ENCODE measurements at regions not wholly inside any gene's neighbourhood (a gene's known extent, or its start where the extent isn't known, plus 50 kb on each side); places are given as distances from the start of the nearest gene placed in this dataset.
A peak's percentile ranks its signal among the peaks of the same experiment; 100 is the strongest.

DNA sequence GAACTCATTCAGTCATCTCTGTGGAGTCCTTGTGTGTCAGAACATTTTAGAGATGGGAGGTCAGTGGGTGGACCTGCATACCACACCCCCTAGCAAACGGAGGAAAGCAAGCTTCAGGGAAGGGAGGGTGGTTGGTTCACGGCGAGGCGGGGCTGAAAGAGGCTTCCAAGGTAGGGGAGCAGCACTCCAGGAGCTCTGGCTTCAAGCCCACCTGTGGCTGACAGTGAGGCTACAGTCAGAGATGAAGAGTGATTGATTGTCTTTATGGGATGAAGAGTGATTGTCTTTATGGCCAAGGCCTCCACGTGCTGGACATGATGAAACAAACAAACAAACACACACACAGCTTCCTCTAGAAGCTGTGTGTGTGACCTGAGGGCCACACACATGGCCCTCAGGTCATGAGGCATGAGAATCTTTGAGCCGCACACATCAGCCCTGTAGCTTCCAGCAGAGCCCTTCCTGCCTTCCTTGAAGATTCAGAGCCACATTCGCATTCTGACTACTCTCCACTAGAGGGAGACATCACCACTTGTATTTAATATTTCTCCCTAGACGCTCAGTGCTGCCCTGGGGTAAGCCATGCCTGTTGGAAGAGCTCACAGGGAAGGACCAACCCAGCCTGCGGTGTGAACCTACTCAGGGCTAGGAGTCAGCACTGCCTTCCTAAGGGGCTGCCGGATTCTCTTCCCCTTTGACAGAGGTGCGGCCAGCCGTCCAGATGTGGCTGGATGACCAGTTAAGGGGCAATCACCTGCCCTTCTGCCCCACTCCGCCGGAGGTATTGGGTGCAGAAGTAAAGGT, 54.4 kb upstream of the KCNA1 start:
- DNase-seq, result no peak
- no peaks in the 10 kb centered on the region for H3K9me3 ChIP-seq (ENCODE audit: control insufficient read depth, low read length)

DNA sequence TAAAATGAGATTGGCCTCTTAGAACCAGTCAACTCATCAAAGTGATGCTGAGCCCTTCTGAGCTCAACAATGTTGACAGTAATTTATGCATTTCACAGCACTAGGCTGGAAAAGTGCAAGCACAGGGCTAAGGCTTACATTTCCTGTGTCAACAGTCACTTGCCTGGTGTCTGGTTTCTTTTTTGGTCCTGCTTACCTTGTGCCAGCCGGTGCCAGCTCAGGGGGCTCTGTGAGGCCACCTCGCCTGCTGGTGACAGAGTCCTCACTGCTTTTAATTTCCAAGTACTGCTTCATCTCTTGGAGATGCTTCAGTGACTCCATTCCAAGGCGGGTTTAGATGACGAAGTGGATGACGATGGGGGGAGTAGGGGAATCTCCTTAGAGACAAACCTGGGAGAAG, 53.1 kb upstream of the KCNA1 start:
- Histone ChIP-seq H3K9me3 (ENCODE audit: control insufficient read depth, low read length) (no peaks in the 10 kb centered on the region), H3K4me1 (ENCODE audit: control insufficient read depth in 1 of 2, insufficient read depth in 2 of 2, low read length in 2 of 2) (no peaks in the 10 kb centered on the region), H3K4me3 (ENCODE audit: low read length in 2 of 2) (no peak overlapping the region), H3K27me3 (ENCODE audit: control insufficient read depth in 1 of 2, insufficient read depth in 2 of 2, low read length in 1 of 2) (no peaks in the 10 kb centered on the region), H3K36me3 (ENCODE audit: control insufficient read depth in 1 of 2, insufficient read depth in 2 of 2, low read length in 1 of 2) (no peaks in the 10 kb centered on the region), H3K27ac (ENCODE audit: low read depth in 1 of 2, low read length in 2 of 2) (no peak overlapping the region)
- intact Hi-C loops (cut with DNase I), result loop anchor here in 1 of 2 donors (2.0 to 5.0 kb wide), 2 partner anchors 146 to 226 kb away; no protein-coding TSS in a partner anchor
- no peak for ATAC-seq (ENCODE audit: low FRiP score)
- 75 to 81% methylated on average over 5 of the region's 5 CpGs for WGBS, 2 donors
- no peak for DNase-seq

More for the DNA sequence above, 54.4 kb upstream of the KCNA1 start:
- intact Hi-C loops (cut with DNase I), result loop anchor here in 1 of 2 donors (5.0 kb wide), 1 partner anchor 227 kb away; no protein-coding TSS in a partner anchor
- WGBS, 2 donors, result 43 to 44% methylated on average over 14 of the region's 14 CpGs
- Histone ChIP-seq H3K27ac (ENCODE audit: low read depth in 1 of 2, low read length in 2 of 2) (no peak overlapping the region), H3K27me3 (ENCODE audit: control insufficient read depth in 1 of 2, insufficient read depth in 2 of 2, low read length in 1 of 2) (no peaks in the 10 kb centered on the region), H3K36me3 (ENCODE audit: control insufficient read depth in 1 of 2, insufficient read depth in 2 of 2, low read length in 1 of 2) (no peaks in the 10 kb centered on the region), H3K4me1 (ENCODE audit: control insufficient read depth in 1 of 2, insufficient read depth in 2 of 2, low read length in 2 of 2) (no peaks in the 10 kb centered on the region), H3K4me3 (ENCODE audit: low read length in 2 of 2) (no peak overlapping the region)
- peak; percentile 61 for ATAC-seq (ENCODE audit: low FRiP score)

DNA sequence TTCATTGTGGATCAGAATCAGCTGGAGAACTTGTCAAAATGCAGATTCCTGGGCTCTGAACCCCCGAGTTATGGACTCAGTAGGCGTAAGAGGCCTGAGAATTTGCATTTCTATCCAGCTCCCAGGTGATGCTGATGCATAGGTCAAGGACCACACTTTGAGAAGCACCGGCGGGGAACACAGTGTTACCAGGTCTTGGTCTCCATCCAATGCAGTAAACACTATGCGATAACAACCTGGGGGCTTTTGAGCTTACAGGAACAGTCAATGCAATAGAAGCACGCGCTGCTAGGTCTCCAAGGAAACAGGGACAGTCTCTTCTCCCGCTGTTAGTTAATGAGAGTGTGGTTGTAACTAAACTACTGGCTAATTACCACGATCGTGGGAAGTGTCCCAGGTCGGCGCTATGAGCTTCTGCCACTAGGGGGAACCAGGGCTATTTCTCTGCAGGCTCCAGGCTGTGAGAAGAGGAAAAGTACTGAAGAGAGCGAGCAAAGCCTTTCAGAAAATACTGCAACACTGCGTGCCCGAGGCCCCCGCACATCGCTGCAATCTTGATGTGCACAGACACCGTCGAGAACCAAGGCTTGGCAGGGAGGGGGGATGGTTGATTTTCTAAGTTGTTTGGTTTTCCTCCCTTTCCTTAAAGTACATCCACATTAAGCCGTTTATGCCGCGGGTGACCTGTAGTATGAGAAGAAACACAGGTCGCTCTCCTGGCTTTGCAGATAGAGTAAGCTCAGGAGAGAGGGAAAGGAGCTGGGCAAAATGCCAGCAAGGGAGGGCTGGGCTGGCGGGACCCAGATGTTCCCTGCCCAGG, 52.0 kb upstream of the KCNA1 start:
- intact Hi-C loops (cut with DNase I), result loop anchor here (1.0 to 5.0 kb wide), 3 partner anchors 145 to 225 kb away; no protein-coding TSS in a partner anchor
- WGBS, 2 donors, result 5 to 7% methylated on average over 24 of the region's 24 CpGs

DNA sequence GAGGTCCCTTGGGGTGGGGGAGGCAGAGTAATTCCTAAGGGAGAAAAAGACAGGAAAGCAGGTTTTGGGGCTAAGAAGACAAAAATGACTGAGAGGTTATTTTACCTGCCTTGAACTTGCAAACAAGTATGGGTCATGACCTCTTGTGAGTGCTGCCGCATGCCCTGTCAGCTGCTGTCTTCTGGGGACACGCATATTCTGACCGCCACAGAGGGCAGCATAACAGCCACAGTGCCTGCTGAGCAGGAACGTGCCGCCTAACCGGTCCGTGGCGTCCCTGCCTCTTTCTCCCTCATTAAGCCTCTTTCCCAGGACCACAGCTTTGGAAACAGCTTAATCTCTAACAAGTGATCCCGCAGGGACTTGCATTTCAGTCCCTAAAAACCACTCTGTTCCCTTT, 51.3 kb upstream of the KCNA1 start:
- no peaks in the 10 kb centered on the region for H3K4me1 ChIP-seq (ENCODE audit: control insufficient read depth in 1 of 2, insufficient read depth in 2 of 2, low read length in 2 of 2)
- DNase-seq (no peak), ATAC-seq (ENCODE audit: low FRiP score) (no peak)
- no peak overlapping the region for H3K4me3 ChIP-seq (ENCODE audit: low read length in 2 of 2)
- H3K27ac ChIP-seq (ENCODE audit: low read depth in 1 of 2, low read length in 2 of 2), result no peak overlapping the region
- no peaks in the 10 kb centered on the region for H3K27me3 ChIP-seq (ENCODE audit: control insufficient read depth in 1 of 2, insufficient read depth in 2 of 2, low read length in 1 of 2)
- intact Hi-C loops (cut with DNase I), result loop anchor here in 1 of 2 donors (5.0 kb wide), 1 partner anchor 224 kb away; no protein-coding TSS in a partner anchor
- 41 to 62% methylated on average over 9 of the region's 9 CpGs for WGBS, 2 donors
- no peaks in the 10 kb centered on the region for H3K36me3 ChIP-seq (ENCODE audit: control insufficient read depth in 1 of 2, insufficient read depth in 2 of 2, low read length in 1 of 2)
- no peaks in the 10 kb centered on the region for H3K9me3 ChIP-seq (ENCODE audit: control insufficient read depth, low read length)

More for the DNA sequence above, 52.0 kb upstream of the KCNA1 start:
- peak; percentile 72 to 89 for DNase-seq
- Histone ChIP-seq H3K36me3 (ENCODE audit: control insufficient read depth in 1 of 2, insufficient read depth in 2 of 2, low read length in 1 of 2) (no peaks in the 10 kb centered on the region), H3K4me1 (ENCODE audit: control insufficient read depth in 1 of 2, insufficient read depth in 2 of 2, low read length in 2 of 2) (no peaks in the 10 kb centered on the region), H3K4me3 (ENCODE audit: low read length in 2 of 2) (no peak overlapping the region), H3K27me3 (ENCODE audit: control insufficient read depth in 1 of 2, insufficient read depth in 2 of 2, low read length in 1 of 2) (no peaks in the 10 kb centered on the region), H3K27ac (ENCODE audit: low read depth in 1 of 2, low read length in 2 of 2) (no peak overlapping the region), H3K9me3 (ENCODE audit: control insufficient read depth, low read length) (no peaks in the 10 kb centered on the region)
- peak; percentile 80 for ATAC-seq (ENCODE audit: low FRiP score)

DNA sequence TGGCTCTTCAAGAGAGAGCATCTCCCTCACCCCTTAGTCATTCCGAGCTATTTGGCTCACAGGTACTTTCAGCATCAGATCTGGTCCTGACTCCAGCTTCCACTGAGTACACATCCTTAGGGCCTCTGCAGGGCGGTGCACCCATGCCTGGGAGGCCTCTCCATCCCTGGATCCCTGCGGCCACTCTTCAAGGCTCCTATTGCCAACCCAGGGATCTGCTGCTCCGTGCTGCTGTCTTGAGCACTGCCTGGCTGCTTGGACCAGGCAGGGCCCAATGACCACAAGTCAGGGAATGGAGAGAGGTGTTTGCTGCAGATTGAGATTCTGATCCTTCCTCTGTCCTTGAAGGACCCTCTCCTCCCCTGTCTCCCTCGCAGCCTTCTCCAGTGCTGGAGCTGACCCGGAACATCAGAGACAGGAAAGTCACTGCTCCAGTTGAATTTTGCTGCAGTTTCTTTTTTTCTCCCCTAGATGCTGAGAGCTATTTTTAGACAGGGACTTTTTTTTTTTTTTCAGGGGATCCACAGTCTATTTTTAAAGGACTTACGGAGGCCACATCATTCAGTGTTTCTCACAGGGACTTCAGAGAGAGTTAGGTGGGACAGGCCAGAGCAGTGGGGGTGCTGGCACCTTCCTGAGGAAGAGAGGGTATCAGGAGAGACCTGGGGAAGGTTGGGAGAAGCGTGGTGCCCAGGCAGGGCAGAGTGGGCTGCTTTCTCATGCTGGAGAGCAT, 50.1 kb upstream of the KCNA1 start:
- no peaks in the 10 kb centered on the region for H3K9me3 ChIP-seq (ENCODE audit: control insufficient read depth, low read length)
- no peaks in the 10 kb centered on the region for H3K27me3 ChIP-seq (ENCODE audit: control insufficient read depth in 1 of 2, insufficient read depth in 2 of 2, low read length in 1 of 2)
- H3K36me3 ChIP-seq (ENCODE audit: control insufficient read depth in 1 of 2, insufficient read depth in 2 of 2, low read length in 1 of 2), result no peaks in the 10 kb centered on the region
- H3K27ac ChIP-seq (ENCODE audit: low read depth in 1 of 2, low read length in 2 of 2), result no peak overlapping the region
- no peak overlapping the region for H3K4me3 ChIP-seq (ENCODE audit: low read length in 2 of 2)
- no peaks in the 10 kb centered on the region for H3K4me1 ChIP-seq (ENCODE audit: control insufficient read depth in 1 of 2, insufficient read depth in 2 of 2, low read length in 2 of 2)
- intact Hi-C loops (cut with DNase I), result loop anchor here (1.0 to 5.0 kb wide), 2 partner anchors 140 to 223 kb away; no protein-coding TSS in a partner anchor
- WGBS, 2 donors, result 44 to 51% methylated on average over 8 of the region's 8 CpGs
- ATAC-seq (ENCODE audit: low FRiP score), result no peak
- DNase-seq, result no peak

All from aorta (tissue), 5 donors.